Limb (tissue), 2 donors: ENCODE measurements at regions not wholly inside any gene's neighbourhood (a gene's known extent, or its start where the extent isn't known, plus 50 kb on each side); places are given as distances from the start of the nearest gene placed in this dataset.
A peak's percentile ranks its signal among the peaks of the same experiment; 100 is the strongest.
"Not testable (repeated sequence)": the region's sequence is repeated elsewhere in the genome, so short reads cannot be mapped to it uniquely, and the experiment has no call there.

ENCODE experiments used
- DNase-seq, 2 donors: peaks; one replicate each; pipeline ENCODE4 v3.0.0-alpha.2; 2016; ENCODE audit errors: extremely low spot score in 2 of 2

- no peak for DNase-seq
Observed at GRCh38 chr12:87427770-87428169, 601.4 kb downstream of the C12orf50 start.

- no peak for DNase-seq
Observed at GRCh38 chr12:87425942-87426554, 603.2 kb downstream of the C12orf50 start.

- DNase-seq: not testable (repeated sequence)
Observed at GRCh38 chr12:87421233-87421632, 608.0 kb downstream of the C12orf50 start.

GRCh38 chr12:87413784-87414183 lies 615.4 kb downstream of the C12orf50 start:
- peak in 1 of 2 donors; percentile 60 for DNase-seq

GRCh38 chr12:87406926-87407325 lies 622.3 kb downstream of the C12orf50 start:
- DNase-seq: no peak

- DNase-seq: no peak
Observed at GRCh38 chr12:87405918-87406317, 623.3 kb downstream of the C12orf50 start.

GRCh38 chr12:87394168-87394567 lies 635.0 kb downstream of the C12orf50 start:
- not testable (repeated sequence) for DNase-seq

- DNase-seq: no peak
Observed at GRCh38 chr12:87388376-87388775, 640.8 kb downstream of the C12orf50 start.

- DNase-seq: no peak
Observed at GRCh38 chr12:87385322-87385721, 643.9 kb downstream of the C12orf50 start.

GRCh38 chr12:87384226-87384625 lies 645.0 kb downstream of the C12orf50 start:
- DNase-seq: no peak

- no peak for DNase-seq
Observed at GRCh38 chr12:87383680-87384079, 645.5 kb downstream of the C12orf50 start.

GRCh38 chr12:87382959-87383566 lies 646.1 kb downstream of the C12orf50 start:
- DNase-seq: no peak

- no peak for DNase-seq
Observed at GRCh38 chr12:87382436-87382835, 646.8 kb downstream of the C12orf50 start.

- no peak for DNase-seq
Observed at GRCh38 chr12:87381742-87382141, 647.5 kb downstream of the C12orf50 start.

- no peak for DNase-seq
Observed at GRCh38 chr12:87378526-87378925, 650.7 kb downstream of the C12orf50 start.

- DNase-seq: no peak
Observed at GRCh38 chr12:87376722-87377121, 652.5 kb downstream of the C12orf50 start.

- no peak for DNase-seq
Observed at GRCh38 chr12:87369161-87369560, 660.0 kb downstream of the C12orf50 start.

GRCh38 chr12:87368259-87368658 lies 660.9 kb downstream of the C12orf50 start:
- no peak for DNase-seq

- no peak for DNase-seq
Observed at GRCh38 chr12:87365423-87365822, 663.8 kb downstream of the C12orf50 start.

- no peak for DNase-seq
Observed at GRCh38 chr12:87363497-87364084, 665.6 kb downstream of the C12orf50 start.

GRCh38 chr12:87349681-87350080 lies 679.5 kb downstream of the C12orf50 start:
- DNase-seq: no peak

GRCh38 chr12:87348071-87348470 lies 681.1 kb downstream of the C12orf50 start:
- DNase-seq: no peak

GRCh38 chr12:87344699-87345098 lies 684.5 kb downstream of the C12orf50 start:
- no peak for DNase-seq
